ENCODE measurements at regions not wholly inside any gene's neighbourhood (a gene's known extent, or its start where the extent isn't known, plus 50 kb on each side); places are given as distances from the start of the nearest gene placed in this dataset.

DNA sequence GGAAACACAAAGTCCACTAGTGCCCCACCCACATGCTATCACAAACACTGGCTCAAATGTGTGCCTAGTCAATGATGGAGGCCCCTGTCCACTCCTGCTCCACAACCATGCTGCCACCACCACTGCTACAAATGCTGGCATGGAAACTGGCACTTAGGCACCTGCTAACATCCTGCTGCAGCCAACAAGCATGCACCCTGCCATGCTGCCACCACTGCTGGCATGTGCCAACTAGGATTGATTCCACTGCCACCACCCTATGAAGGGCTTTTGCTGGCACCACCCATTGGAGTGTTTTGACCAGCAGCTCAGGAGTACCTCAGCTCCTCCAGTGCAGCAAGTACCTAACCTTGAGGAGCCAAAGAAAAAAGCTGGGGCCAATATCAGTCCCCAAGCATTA, 236.6 kb downstream of the CCDC59 start:
- no peaks in the 10 kb centered on the region for H3K36me3 ChIP-seq
- TF ChIP-seq, protein P1, sequence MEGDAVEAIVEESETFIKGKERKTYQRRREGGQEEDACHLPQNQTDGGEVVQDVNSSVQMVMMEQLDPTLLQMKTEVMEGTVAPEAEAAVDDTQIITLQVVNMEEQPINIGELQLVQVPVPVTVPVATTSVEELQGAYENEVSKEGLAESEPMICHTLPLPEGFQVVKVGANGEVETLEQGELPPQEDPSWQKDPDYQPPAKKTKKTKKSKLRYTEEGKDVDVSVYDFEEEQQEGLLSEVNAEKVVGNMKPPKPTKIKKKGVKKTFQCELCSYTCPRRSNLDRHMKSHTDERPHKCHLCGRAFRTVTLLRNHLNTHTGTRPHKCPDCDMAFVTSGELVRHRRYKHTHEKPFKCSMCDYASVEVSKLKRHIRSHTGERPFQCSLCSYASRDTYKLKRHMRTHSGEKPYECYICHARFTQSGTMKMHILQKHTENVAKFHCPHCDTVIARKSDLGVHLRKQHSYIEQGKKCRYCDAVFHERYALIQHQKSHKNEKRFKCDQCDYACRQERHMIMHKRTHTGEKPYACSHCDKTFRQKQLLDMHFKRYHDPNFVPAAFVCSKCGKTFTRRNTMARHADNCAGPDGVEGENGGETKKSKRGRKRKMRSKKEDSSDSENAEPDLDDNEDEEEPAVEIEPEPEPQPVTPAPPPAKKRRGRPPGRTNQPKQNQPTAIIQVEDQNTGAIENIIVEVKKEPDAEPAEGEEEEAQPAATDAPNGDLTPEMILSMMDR (IDR thresholded peaks at IDR 0.05) = no peak
- TF ChIP-seq POLR2A (IDR thresholded peaks at IDR 0.05) = no peak
- H3K4me3 ChIP-seq = no peak overlapping the region
- no peak overlapping the region for H3K27ac ChIP-seq
- no peaks in the 10 kb centered on the region for H3K4me1 ChIP-seq
- H3K27me3 ChIP-seq = peaks cover 0 to 9% (median 0%) of the 10 kb centered on the region in 4 donors
- no peak for DNase-seq
- peaks cover 0 to 14% (median 0%) of the 10 kb centered on the region in 3 donors for H3K9me3 ChIP-seq
- intact Hi-C loops (cut with DNase I) = no loop called here

DNA sequence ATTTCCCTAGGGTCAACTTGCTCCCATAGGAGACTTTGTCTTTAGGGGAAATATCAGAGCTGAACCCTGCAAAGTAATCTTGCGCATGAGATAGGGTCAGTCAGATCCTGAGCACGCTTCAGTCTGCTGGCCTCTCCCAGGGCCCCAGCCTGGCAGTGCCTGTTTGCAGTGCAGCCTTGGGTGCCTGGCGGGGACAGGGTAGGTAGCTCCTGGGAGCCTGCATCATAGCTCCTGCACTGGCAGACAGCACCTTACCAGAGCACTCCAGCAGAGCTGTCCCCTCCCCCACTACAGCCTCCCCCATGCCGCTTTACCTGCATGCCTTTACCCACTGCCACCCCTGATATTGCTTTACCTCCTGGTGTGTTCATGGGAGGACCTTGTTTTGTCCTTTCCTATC, 237.3 kb downstream of the CCDC59 start:
- Histone ChIP-seq H3K4me1 (no peaks in the 10 kb centered on the region), H3K36me3 (no peaks in the 10 kb centered on the region), H3K27me3 (peaks cover 0 to 9% (median 0%) of the 10 kb centered on the region in 4 donors), H3K27ac (no peak overlapping the region), H3K4me3 (no peak overlapping the region), H3K9me3 (peaks cover 0 to 14% (median 0%) of the 10 kb centered on the region in 3 donors)
- intact Hi-C loops (cut with DNase I) = no loop called here
- DNase-seq = no peak
- 81 to 100% methylated on average over 1 to 4 of the region's 4 CpGs for WGBS, 2 donors
- TF ChIP-seq, protein P1 (IDR thresholded peaks at IDR 0.05) = no peak
- TF ChIP-seq POLR2A (IDR thresholded peaks at IDR 0.05) = no peak

GRCh38 chr12:82109243-82109642, 248.9 kb downstream of the CCDC59 start:
- intact Hi-C loops (cut with DNase I) = no loop called here
- no peaks in the 10 kb centered on the region for H3K36me3 ChIP-seq
- TF ChIP-seq, protein P1 (IDR thresholded peaks at IDR 0.05) = no peak
- no peak for TF ChIP-seq POLR2A (IDR thresholded peaks at IDR 0.05)
- H3K4me1 ChIP-seq = no peaks in the 10 kb centered on the region
- no peaks in the 10 kb centered on the region for H3K9me3 ChIP-seq
- no peak overlapping the region for H3K27ac ChIP-seq
- 28 to 46% methylated on average over 1 of the region's 1 CpG for WGBS, 2 donors
- H3K4me3 ChIP-seq = no peak overlapping the region
- no peak for DNase-seq
- no peaks in the 10 kb centered on the region for H3K27me3 ChIP-seq

DNA sequence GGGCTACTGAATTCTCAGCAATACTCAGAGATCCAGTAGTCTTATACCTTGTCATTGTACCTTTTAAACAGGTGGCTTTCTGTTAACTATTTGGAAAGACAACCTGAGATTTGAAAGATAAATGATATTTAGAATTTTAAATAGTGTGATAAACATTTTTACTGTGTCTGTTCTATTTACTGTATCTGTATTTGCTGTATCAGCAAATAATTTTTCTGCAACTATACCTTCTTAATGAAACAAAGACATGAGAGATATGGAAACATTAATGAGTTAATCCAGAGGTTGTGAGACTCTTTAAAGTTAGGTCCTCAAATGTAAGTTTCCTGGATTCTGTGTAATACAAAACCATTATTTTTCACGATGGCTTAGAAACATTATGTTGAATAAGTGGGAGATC, 249.6 kb downstream of the CCDC59 start:
- no peak for TF ChIP-seq POLR2A (IDR thresholded peaks at IDR 0.05)
- TF ChIP-seq, protein P1 (IDR thresholded peaks at IDR 0.05) = no peak
- H3K9me3 ChIP-seq = no peaks in the 10 kb centered on the region
- no peak overlapping the region for H3K4me3 ChIP-seq
- H3K36me3 ChIP-seq = no peaks in the 10 kb centered on the region
- H3K4me1 ChIP-seq = no peaks in the 10 kb centered on the region
- H3K27ac ChIP-seq = no peak overlapping the region
- H3K27me3 ChIP-seq = no peaks in the 10 kb centered on the region
- WGBS, 2 donors = 56 to 60% methylated on average over 1 of the region's 1 CpG
- DNase-seq = no peak
- intact Hi-C loops (cut with DNase I) = no loop called here

DNA sequence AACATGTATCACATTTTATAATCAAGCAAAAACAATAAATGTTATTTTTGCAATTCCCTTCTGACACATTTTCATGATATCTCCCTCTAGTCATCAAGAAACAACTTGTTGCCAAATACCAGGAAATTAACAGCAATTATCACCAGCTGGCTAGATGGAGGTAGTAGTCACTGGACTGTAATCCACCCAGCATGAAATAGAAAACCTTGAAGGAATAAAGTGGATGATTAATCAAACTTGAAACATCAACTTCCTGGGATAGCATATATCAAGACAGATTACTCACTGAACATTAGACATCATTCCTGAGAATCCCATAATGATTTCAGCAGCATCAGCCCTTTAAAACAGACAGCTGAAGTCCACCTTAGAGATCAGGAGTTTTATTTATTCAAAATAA, 259.0 kb downstream of the CCDC59 start:
- DNase-seq = no peak
- Histone ChIP-seq H3K27me3 (no peaks in the 10 kb centered on the region), H3K9me3 (peaks cover 0 to 7% (median 0%) of the 10 kb centered on the region in 3 donors), H3K27ac (no peak overlapping the region), H3K4me1 (no peaks in the 10 kb centered on the region), H3K36me3 (no peaks in the 10 kb centered on the region), H3K4me3 (no peak overlapping the region)
- intact Hi-C loops (cut with DNase I) = no loop called here
- TF ChIP-seq, protein P1 (IDR thresholded peaks at IDR 0.05) = no peak
- TF ChIP-seq POLR2A (IDR thresholded peaks at IDR 0.05) = no peak

Measured in esophagus squamous epithelium (tissue), 5 donors.